HG02588 (cell line): ENCODE measurements at regions not wholly inside any gene's neighbourhood (a gene's known extent, or its start where the extent isn't known, plus 50 kb on each side); places are given as distances from the start of the nearest gene placed in this dataset.
"Not testable (repeated sequence)": the region's sequence is repeated elsewhere in the genome, so short reads cannot be mapped to it uniquely, and the experiment has no call there.

Experiments
- ATAC-seq: cut with Tn5 transposase; IDR thresholded peaks from one replicate; pipeline ENCODE4 v1.9.1; 2021; ENCODE audit warnings: mild to moderate bottlenecking, moderate library complexity; ENCODE audit not compliant: unreplicated experiment

- no peak for ATAC-seq
These were observed 148.5 kb downstream of the TXNL1 start for GRCh38 chr18:56489893-56490292.

GRCh38 chr18:56488739-56489138 is 149.7 kb downstream of the TXNL1 start:
- no peak for ATAC-seq

- ATAC-seq: no peak
These were observed 150.6 kb downstream of the TXNL1 start for GRCh38 chr18:56487801-56488200.

DNA sequence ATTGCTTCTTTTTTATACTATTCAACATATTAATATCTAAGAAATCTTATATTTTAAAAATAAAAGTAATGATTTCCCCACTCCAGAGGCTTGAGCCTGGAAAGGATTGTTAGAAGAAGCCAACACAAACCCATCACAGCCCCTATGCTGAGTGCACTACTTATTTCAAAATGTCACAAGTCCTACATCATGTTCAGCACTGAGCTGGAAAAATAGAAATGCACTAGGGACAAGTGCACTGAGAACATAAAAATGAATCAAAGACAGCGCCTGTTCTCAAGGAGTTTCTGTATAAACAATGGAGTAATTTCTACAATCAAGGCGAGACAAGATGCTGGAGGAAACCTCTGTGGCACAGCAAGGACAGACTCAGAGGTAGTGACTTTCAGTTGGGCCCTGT is 155.0 kb downstream of the TXNL1 start:
- ATAC-seq: no peak

- not testable (repeated sequence) for ATAC-seq
These were observed 155.6 kb downstream of the TXNL1 start for GRCh38 chr18:56482813-56483212.

DNA sequence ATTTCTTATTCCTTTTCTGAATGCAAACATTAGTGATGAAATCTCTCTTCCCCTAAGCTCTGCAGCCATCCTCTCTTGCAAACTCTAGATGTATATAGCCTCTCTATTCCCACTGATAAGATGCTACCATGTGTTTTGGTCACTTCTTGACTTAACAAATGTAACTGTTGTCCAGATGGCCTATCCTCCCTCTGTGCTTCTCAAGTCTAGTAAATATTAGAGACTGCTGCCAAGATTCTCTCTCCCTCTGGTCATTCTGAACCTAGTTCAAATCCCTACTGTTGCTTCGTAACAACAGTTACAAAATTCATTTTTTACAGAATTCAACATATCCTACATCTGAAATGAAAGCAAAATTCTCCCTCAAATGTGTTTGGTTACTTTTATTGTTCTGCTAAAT is 156.6 kb downstream of the TXNL1 start:
- no peak for ATAC-seq

GRCh38 chr18:56479841-56480240 is 158.6 kb downstream of the TXNL1 start:
- no peak for ATAC-seq

DNA sequence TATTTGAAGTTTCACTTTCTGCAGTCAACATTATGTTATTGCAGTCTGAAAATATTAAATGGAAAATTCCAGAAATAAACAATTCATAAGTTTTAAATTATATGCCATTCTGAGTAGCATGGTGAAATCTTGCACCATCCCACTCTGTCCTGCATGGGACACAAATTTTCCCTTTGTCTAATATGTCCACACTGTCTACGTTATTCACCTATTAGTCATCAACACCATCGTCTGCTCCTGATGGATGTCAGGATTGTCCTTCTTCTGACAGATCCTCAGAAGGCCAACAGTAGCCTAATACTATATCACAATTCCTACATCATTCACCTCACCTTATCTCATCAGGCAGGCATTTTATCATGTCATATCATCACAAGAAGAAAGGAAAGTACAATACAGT is 163.1 kb downstream of the TXNL1 start:
- no peak for ATAC-seq

DNA sequence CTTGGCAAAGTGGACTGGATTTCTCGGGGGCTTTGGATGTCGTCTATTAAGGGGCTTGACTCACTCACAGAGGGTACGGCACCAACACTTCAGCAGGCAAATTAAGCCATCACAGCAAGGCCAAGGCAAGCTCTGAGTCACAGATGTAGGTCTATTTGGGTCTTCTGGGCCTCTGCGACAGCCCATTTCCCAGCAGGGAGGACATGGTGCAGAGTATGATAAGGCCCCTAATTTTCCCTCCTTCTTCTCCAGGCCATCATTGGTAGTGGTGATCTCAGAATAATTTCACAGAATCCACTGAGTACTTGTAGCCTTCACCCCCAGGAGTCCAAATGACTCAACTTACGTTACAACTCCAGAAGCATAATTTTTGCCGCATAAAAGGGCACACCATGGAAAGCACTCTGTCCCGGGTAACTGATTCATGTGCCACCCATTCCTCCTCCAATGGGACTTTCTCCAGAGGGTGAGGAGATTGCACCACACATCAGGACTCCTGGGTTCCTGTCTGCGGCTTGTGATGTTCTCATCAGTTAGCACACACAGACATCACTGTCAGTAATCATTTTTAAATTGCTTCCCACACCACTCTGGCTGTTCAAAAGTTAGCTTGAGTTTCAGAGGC is 164.9 kb downstream of the TXNL1 start:
- ATAC-seq: no peak

- no peak for ATAC-seq
These were observed 167.7 kb downstream of the TXNL1 start for GRCh38 chr18:56470406-56471351.

DNA sequence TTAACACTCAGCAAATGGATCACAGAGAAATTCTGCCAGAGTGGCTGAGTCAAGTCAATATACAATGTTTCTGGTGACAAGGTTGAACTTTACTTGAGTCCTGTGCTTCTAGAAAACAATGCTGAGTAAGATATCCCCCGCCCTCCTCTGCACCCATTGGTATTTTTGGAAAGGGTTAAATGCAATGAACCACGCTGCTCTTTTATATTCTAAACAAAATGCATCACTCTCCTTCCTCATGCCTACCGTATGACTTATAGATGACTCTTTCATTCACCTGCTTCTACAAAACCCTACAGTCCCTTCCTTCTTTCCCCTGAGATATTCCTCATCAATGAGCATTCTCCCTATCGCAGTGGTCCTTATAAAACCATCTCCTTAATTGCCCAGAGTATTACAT is 168.8 kb downstream of the TXNL1 start:
- ATAC-seq: no peak

- no peak for ATAC-seq
These were observed 170.0 kb downstream of the TXNL1 start for GRCh38 chr18:56468396-56468795.

DNA sequence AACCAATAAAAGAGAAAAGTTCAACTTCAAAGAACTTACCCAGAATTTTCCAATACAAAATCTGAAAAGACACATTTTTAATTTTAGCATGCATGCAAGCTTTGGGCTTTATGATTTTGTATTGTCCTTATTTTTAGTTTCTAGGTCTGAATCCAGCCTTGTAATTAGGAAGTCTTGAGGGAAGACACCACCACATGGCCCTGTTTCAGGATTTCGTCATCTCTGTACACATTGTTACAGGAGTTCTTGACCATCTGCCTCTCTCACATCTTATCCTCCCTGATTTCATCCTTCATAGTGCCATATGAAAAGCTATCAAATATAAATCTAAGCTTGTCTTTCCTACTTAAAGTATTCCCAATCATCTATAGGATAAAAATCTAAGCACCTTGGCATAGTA is 176.1 kb downstream of the TXNL1 start:
- ATAC-seq: no peak

- no peak for ATAC-seq
These were observed 177.2 kb downstream of the TXNL1 start for GRCh38 chr18:56461151-56461550.

GRCh38 chr18:56460581-56460980 is 177.8 kb downstream of the TXNL1 start:
- ATAC-seq: no peak

GRCh38 chr18:56458770-56459712 is 179.4 kb downstream of the TXNL1 start:
- ATAC-seq: no peak

GRCh38 chr18:56455874-56456273 is 182.5 kb downstream of the TXNL1 start:
- ATAC-seq: no peak

GRCh38 chr18:56455141-56455540 is 183.3 kb downstream of the TXNL1 start:
- ATAC-seq: no peak

GRCh38 chr18:56453631-56454030 is 184.8 kb downstream of the TXNL1 start:
- no peak for ATAC-seq

- no peak for ATAC-seq
These were observed 187.2 kb downstream of the TXNL1 start for GRCh38 chr18:56451188-56451587.

DNA sequence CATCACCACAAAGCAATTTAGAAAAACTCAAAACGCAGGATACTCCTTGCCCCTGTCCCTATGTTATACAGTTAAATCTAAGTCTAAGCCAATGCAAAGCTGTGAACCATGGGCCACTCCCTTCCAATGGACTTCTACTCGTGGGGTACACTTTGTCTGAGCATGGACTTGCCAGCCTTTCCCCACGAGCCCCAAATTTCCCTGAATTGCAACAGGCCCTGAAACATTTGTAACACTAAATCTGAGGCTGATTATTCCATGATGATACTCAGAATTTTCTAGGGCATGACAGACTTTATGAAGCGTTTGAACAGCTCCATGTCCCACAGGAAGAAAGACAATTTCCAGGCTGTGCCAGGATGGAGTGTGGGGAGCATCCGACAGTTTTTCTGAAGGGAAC is 189.6 kb downstream of the TXNL1 start:
- no peak for ATAC-seq
